22Rv1 (cell line): ENCODE measurements at regions not wholly inside any gene's neighbourhood (a gene's known extent, or its start where the extent isn't known, plus 50 kb on each side); places are given as distances from the start of the nearest gene placed in this dataset.

ENCODE experiments used
- CTCF ChIP-seq: fragments of 450-650 bp; IDR thresholded peaks from 2 replicates; pipeline ENCODE4 v1.5.1; 2017; ENCODE audit warnings: mild to moderate bottlenecking
- ZFX ChIP-seq: fragments of 450-650 bp; IDR thresholded peaks from 2 replicates; pipeline ENCODE4 v1.6.1; 2017; ENCODE audit warnings: antibody characterized with exemption, borderline replicate concordance

GRCh38 chr5:5598547-5599113 is 176.2 kb downstream of the ICE1 start:
- TF ChIP-seq CTCF (no peak), ZFX (no peak)
